Neuronal stem cell (in vitro differentiated cells): ENCODE measurements at regions not wholly inside any gene's neighbourhood (a gene's known extent, or its start where the extent isn't known, plus 50 kb on each side); places are given as distances from the start of the nearest gene placed in this dataset.

ENCODE experiments used
- DNase-seq: peaks from one replicate; pipeline ENCODE4 v3.0.0-alpha.2; 2013; ENCODE audit warnings: low spot score
- H2AFZ ChIP-seq: one replicate; pipeline ENCODE4 v1.6.1; 2013; ENCODE audit warnings: mild to moderate bottlenecking, low read length, inconsistent platforms
- H2AK5ac ChIP-seq: 2 replicates; pipeline ENCODE4 v1.6.1; 2013; ENCODE audit warnings: low read depth, mild to moderate bottlenecking, inconsistent platforms, low read length, moderate library complexity, mixed read lengths
- H2BK120ac ChIP-seq: 2 replicates; pipeline ENCODE4 v1.6.1; 2013; ENCODE audit warnings: low read depth, mild to moderate bottlenecking, inconsistent platforms, low read length, moderate library complexity, mixed read lengths
- H2BK12ac ChIP-seq: one replicate; pipeline ENCODE4 v1.6.1; 2013; ENCODE audit warnings: low read length, inconsistent platforms
- H2BK15ac ChIP-seq: 2 replicates; pipeline ENCODE4 v1.6.1; 2013; ENCODE audit warnings: mild to moderate bottlenecking, low read length, inconsistent platforms, mixed read lengths
- H2BK5ac ChIP-seq: one replicate; pipeline ENCODE4 v1.6.1; 2013; ENCODE audit warnings: inconsistent platforms, mild to moderate bottlenecking, low read length, moderate library complexity
- H3K14ac ChIP-seq: one replicate; pipeline ENCODE4 v1.6.1; 2013; ENCODE audit warnings: low read length, inconsistent platforms
- H3K18ac ChIP-seq: 2 replicates; pipeline ENCODE4 v1.6.1; 2013; ENCODE audit warnings: low read length, inconsistent platforms
- H3K23ac ChIP-seq: 2 replicates; pipeline ENCODE4 v1.6.1; 2013; ENCODE audit warnings: low read depth, mild to moderate bottlenecking, mixed read lengths, low read length, inconsistent platforms; ENCODE audit not compliant: poor library complexity
- H3K27ac ChIP-seq: replicated peaks from 3 replicates; pipeline ENCODE4 v1.5.1; 2013; ENCODE audit warnings: low read length, inconsistent platforms
- H3K27me3 ChIP-seq, 3 experiments: 2 replicates each; pipeline ENCODE4 v1.6.1; 2013; ENCODE audit warnings: low read length in 3 of 3, mild to moderate bottlenecking in 2 of 3, inconsistent platforms in 1 of 3, low read depth in 1 of 3, mixed read lengths in 1 of 3, moderate library complexity in 1 of 3; ENCODE audit not compliant: control insufficient read depth in 3 of 3, insufficient read depth in 3 of 3
- H3K36me3 ChIP-seq, 2 donors: replicated peaks in 1 of 2; 2 replicates each; pipeline ENCODE4 v1.6.1; 2013; ENCODE audit warnings: low read length in 2 of 2; ENCODE audit not compliant: control insufficient read depth in 2 of 2, insufficient read depth in 2 of 2
- H3K4ac ChIP-seq: 2 replicates; pipeline ENCODE4 v1.6.1; 2013; ENCODE audit warnings: inconsistent platforms, mild to moderate bottlenecking, low read length, moderate library complexity
- H3K4me1 ChIP-seq, 2 donors: 1 replicate in 1 of 2; 2 replicates in 1 of 2; pipeline ENCODE4 v1.6.1; 2013; ENCODE audit warnings: low read length in 2 of 2, low read depth in 1 of 2; ENCODE audit not compliant: control insufficient read depth in 2 of 2, insufficient read depth in 1 of 2
- H3K4me2 ChIP-seq: one replicate; pipeline ENCODE4 v1.6.1; 2013; ENCODE audit warnings: mild to moderate bottlenecking, low read length, inconsistent platforms; ENCODE audit not compliant: insufficient read depth, poor library complexity, severe bottlenecking
- H3K4me3 ChIP-seq, 2 donors: 2 replicates each; pipeline ENCODE4 v1.5.1; 2013; ENCODE audit warnings: low read length in 2 of 2, mild to moderate bottlenecking in 2 of 2, inconsistent platforms in 1 of 2, moderate library complexity in 1 of 2
- H3K79me1 ChIP-seq: one replicate; pipeline ENCODE4 v1.6.1; 2013; ENCODE audit warnings: low read depth, mild to moderate bottlenecking, inconsistent platforms, low read length, moderate library complexity
- H3K9ac ChIP-seq: one replicate; pipeline ENCODE4 v1.6.1; 2013; ENCODE audit warnings: mild to moderate bottlenecking, low read depth, low read length, inconsistent platforms; ENCODE audit not compliant: poor library complexity
- H3K9me3 ChIP-seq, 2 donors: replicated peaks in 1 of 2; 2 replicates each; pipeline versions ENCODE3 to v1.6.1; 2013; ENCODE audit warnings: low read length in 2 of 2, mild to moderate bottlenecking in 2 of 2, inconsistent platforms in 1 of 2, low read depth in 1 of 2, mixed read lengths in 1 of 2, moderate library complexity in 1 of 2; ENCODE audit not compliant: control insufficient read depth in 2 of 2, insufficient read depth in 1 of 2
- H4K8ac ChIP-seq: one replicate; pipeline ENCODE4 v1.6.1; 2013; ENCODE audit warnings: low read depth, mild to moderate bottlenecking, inconsistent platforms, low read length, moderate library complexity
- H4K91ac ChIP-seq: one replicate; pipeline ENCODE4 v1.6.1; 2013; ENCODE audit warnings: low read length, low read depth, mild to moderate bottlenecking, inconsistent platforms; ENCODE audit not compliant: poor library complexity
- WGBS, 2 donors: extraction: QIAGEN DNeasy Blood & Tissue Kit; methylation state at CpG; one replicate each; pipeline ENCODE4 v1.1.7; 2013; ENCODE audit warnings: missing lambda C conversion rate in 2 of 2, mixed read lengths in 1 of 2; ENCODE audit not compliant: insufficient read length in 2 of 2, insufficient replicate concordance in 1 of 2; ENCODE audit errors: extremely low coverage in 2 of 2; 5-methylcytosine and 5-hydroxymethylcytosine counted together

DNA sequence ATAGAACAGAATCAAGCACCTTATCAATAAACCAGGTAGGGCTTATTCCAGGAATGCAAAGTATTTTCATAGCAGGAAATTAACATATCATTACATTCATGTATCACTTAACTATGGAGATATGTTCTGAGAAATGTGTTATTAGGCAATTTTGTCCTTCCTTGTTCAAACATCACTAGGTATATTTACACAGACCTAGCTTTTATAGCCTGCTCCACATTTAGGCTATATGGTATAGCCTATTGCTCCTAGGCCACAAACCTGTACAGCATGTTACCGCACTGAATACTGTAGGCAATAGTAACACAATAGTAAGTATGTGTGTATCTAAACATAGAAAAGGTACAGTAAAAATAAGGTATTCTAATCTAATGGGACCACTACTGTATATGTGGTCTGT is 82.8 kb upstream of the KCTD1 start:
- WGBS, 2 donors: no CpG with 5 or more reads among the region's 1 CpG
- H3K27me3 ChIP-seq: no peaks in the 10 kb centered on the region
- H3K9me3 ChIP-seq: peaks cover 1 to 9% of the 10 kb centered on the region in 2 donors
- no peak overlapping the region for H4K8ac ChIP-seq
- DNase-seq: no peak
- no peak overlapping the region for H4K91ac ChIP-seq
- no peak overlapping the region for H3K18ac ChIP-seq
- H3K36me3 ChIP-seq: no peaks in the 10 kb centered on the region
- H2AK5ac ChIP-seq: no peak overlapping the region
- no peak overlapping the region for H3K9ac ChIP-seq
- H3K79me1 ChIP-seq: no peaks in the 10 kb centered on the region
- no peak overlapping the region for H2BK120ac ChIP-seq
- H3K4me3 ChIP-seq: no peak overlapping the region
- H2AFZ ChIP-seq: no peak overlapping the region
- no peak overlapping the region for H3K14ac ChIP-seq
- H3K4me2 ChIP-seq: no peak overlapping the region
- H3K4ac ChIP-seq: no peak overlapping the region
- H2BK12ac ChIP-seq: no peak overlapping the region
- H3K23ac ChIP-seq: no peak overlapping the region
- H2BK15ac ChIP-seq: no peak overlapping the region
- H2BK5ac ChIP-seq: no peak overlapping the region
- no peaks in the 10 kb centered on the region for H3K4me1 ChIP-seq
- no peak overlapping the region for H3K27ac ChIP-seq

DNA sequence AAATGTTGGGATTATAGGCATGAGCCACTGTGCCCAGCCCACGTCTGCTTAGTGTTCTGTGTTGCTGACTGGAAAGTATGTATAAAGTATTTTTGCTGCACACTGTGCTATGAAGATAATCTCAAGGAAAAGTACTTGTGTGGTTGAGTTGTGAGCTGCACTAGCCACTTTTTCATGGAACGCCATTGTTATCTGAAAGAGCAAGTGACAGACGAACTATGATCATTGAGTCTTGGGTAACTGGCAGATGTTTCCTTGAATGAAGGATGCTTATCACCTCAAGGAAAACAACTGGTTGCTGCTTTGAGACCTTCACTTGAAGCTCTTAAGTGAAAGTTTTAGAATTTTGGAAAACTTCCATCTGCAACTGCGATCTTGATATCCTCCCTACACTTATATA is 82.2 kb upstream of the KCTD1 start:
- no peak overlapping the region for H3K23ac ChIP-seq
- H3K4me3 ChIP-seq: no peak overlapping the region
- H4K91ac ChIP-seq: no peak overlapping the region
- H3K27me3 ChIP-seq: no peaks in the 10 kb centered on the region
- no peak overlapping the region for H2BK12ac ChIP-seq
- H3K9me3 ChIP-seq: peaks cover 5 to 14% of the 10 kb centered on the region in 2 donors
- H3K4me2 ChIP-seq: no peak overlapping the region
- H3K9ac ChIP-seq: no peak overlapping the region
- no peaks in the 10 kb centered on the region for H3K4me1 ChIP-seq
- H3K18ac ChIP-seq: no peak overlapping the region
- WGBS, 2 donors: no CpG with 5 or more reads among the region's 4 CpGs
- H2BK5ac ChIP-seq: no peak overlapping the region
- H3K14ac ChIP-seq: no peak overlapping the region
- H2BK120ac ChIP-seq: no peak overlapping the region
- H3K36me3 ChIP-seq: peaks cover 0 to 2% of the 10 kb centered on the region in 2 donors
- no peak for DNase-seq
- no peak overlapping the region for H2AK5ac ChIP-seq
- H3K4ac ChIP-seq: no peak overlapping the region
- H3K79me1 ChIP-seq: no peaks in the 10 kb centered on the region
- H3K27ac ChIP-seq: no peak overlapping the region
- H2BK15ac ChIP-seq: no peak overlapping the region
- no peak overlapping the region for H4K8ac ChIP-seq
- no peak overlapping the region for H2AFZ ChIP-seq

DNA sequence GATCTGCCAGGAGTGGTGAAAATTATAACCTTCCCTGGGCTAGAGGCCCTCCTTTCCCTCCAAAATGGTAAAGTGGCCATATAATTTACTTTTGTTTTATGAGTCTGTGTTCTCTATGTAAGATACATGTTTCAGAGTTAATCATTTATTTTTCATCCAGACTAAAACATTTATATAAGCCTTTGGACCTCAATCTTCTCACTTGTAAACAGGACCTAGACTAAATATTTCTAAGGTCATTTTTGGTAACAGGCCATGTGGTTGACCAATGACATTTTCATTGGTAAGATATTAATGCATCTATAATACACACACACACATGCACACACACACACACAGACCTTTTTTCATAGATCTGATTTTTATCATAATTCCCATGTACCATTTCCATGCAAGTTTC is 79.7 kb upstream of the KCTD1 start:
- Histone ChIP-seq H4K8ac (no peak overlapping the region), H2BK120ac (no peak overlapping the region), H3K4me3 (no peak overlapping the region), H3K9me3 (peaks cover 11 to 37% of the 10 kb centered on the region in 2 donors), H3K14ac (no peak overlapping the region), H3K4me2 (no peak overlapping the region), H4K91ac (no peak overlapping the region), H3K4me1 (no peaks in the 10 kb centered on the region), H3K23ac (no peak overlapping the region), H3K79me1 (no peaks in the 10 kb centered on the region), H2BK5ac (no peak overlapping the region), H3K18ac (no peak overlapping the region), H2BK15ac (no peak overlapping the region), H2AK5ac (no peak overlapping the region), H3K4ac (no peak overlapping the region), H3K27ac (no peak overlapping the region), H3K9ac (no peak overlapping the region), H3K27me3 (no peaks in the 10 kb centered on the region), H2BK12ac (no peak overlapping the region), H2AFZ (no peak overlapping the region), H3K36me3 (peaks cover 0 to 2% of the 10 kb centered on the region in 2 donors)
- DNase-seq: no peak

DNA sequence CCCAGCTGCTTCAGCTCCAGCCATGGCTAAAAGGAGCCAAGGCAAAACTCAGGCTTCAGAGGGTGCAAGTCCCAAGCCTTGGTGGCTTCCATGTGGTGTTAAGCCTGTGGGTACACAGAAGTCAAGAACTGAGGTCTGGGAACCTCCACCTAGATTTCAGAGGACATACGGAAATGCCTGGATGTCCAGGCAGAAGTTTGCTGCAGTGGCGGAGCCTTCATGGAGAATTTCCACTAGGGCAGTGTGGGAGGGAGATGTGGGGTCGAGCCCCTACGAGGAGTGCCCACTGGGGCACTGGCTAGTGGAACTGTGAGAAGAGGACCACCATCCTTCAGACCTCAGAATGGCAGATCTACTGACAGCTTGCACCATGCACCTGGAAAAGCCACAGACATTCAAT is 76.1 kb upstream of the KCTD1 start:
- H4K91ac ChIP-seq: no peak overlapping the region
- no peak overlapping the region for H3K4ac ChIP-seq
- no peak overlapping the region for H3K14ac ChIP-seq
- no peak overlapping the region for H4K8ac ChIP-seq
- no peak overlapping the region for H2BK12ac ChIP-seq
- H3K4me3 ChIP-seq: peak overlapping the region in 1 of 2 donors; percentile 16
- no peaks in the 10 kb centered on the region for H3K4me1 ChIP-seq
- H3K4me2 ChIP-seq: no peak overlapping the region
- no peak overlapping the region for H3K27ac ChIP-seq
- H3K36me3 ChIP-seq: peaks cover 0 to 2% of the 10 kb centered on the region in 2 donors
- H2AK5ac ChIP-seq: no peak overlapping the region
- no peak overlapping the region for H2BK15ac ChIP-seq
- peaks cover 9 to 44% of the 10 kb centered on the region in 2 donors for H3K9me3 ChIP-seq
- H2BK5ac ChIP-seq: no peak overlapping the region
- H2BK120ac ChIP-seq: no peak overlapping the region
- H3K79me1 ChIP-seq: no peaks in the 10 kb centered on the region
- no peaks in the 10 kb centered on the region for H3K27me3 ChIP-seq
- no CpG with 5 or more reads among the region's 4 CpGs for WGBS, 2 donors
- H3K18ac ChIP-seq: no peak overlapping the region
- no peak overlapping the region for H3K23ac ChIP-seq
- no peak for DNase-seq
- no peak overlapping the region for H3K9ac ChIP-seq
- H2AFZ ChIP-seq: no peak overlapping the region
